ENCODE measurements at regions not wholly inside any gene's neighbourhood (a gene's known extent, or its start where the extent isn't known, plus 50 kb on each side); places are given as distances from the start of the nearest gene placed in this dataset.

DNA sequence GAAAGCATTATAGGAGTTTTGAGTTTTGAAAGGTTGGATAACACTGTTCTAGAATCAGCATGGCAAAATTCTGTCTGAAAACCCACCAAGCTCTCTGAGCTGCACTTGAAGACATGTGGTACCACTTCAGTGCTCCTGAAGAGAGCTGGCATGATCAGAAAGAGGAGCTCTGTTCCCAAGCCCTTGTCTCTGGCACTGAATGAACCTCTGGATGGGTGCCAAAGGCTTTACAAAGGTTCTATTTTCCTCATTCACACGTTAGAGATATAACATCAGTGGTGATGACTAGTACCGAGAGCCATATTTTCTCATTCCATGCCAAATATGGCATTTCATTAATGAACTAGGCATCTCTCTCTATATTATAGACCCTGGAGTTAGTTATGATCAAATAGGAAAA, 301.8 kb upstream of the ID4 start:
- no peaks in the 10 kb centered on the region for H3K9me3 ChIP-seq (ENCODE audit: control insufficient read depth, low read length)
- peaks cover 5% of the 10 kb centered on the region for H3K4me1 ChIP-seq
- H3K79me2 ChIP-seq = no peaks in the 10 kb centered on the region
- H3K27me3 ChIP-seq (ENCODE audit: control insufficient read depth, insufficient read depth, low read length) = no peaks in the 10 kb centered on the region
- H3K9ac ChIP-seq = no peak overlapping the region
- H3K36me3 ChIP-seq (ENCODE audit: control insufficient read depth, insufficient read depth, low read length) = no peaks in the 10 kb centered on the region
- no peak overlapping the region for H3K4me2 ChIP-seq (ENCODE audit: low read length)
- no peak overlapping the region for H3K27ac ChIP-seq
- no peak overlapping the region for H3K4me3 ChIP-seq (ENCODE audit: low read depth, low read length)
- no peak for TF ChIP-seq CTCF (IDR thresholded peaks at IDR 0.05)
- H2AFZ ChIP-seq = no peak overlapping the region

GRCh38 chr6:19536838-19537237, 300.3 kb upstream of the ID4 start:
- no peaks in the 10 kb centered on the region for H3K9me3 ChIP-seq (ENCODE audit: control insufficient read depth, low read length)
- no peaks in the 10 kb centered on the region for H3K27me3 ChIP-seq (ENCODE audit: control insufficient read depth, insufficient read depth, low read length)
- no peaks in the 10 kb centered on the region for H3K79me2 ChIP-seq
- no peak overlapping the region for H3K27ac ChIP-seq
- no peak overlapping the region for H3K4me3 ChIP-seq (ENCODE audit: low read depth, low read length)
- no peak for TF ChIP-seq CTCF (IDR thresholded peaks at IDR 0.05)
- H3K9ac ChIP-seq = no peak overlapping the region
- H3K4me2 ChIP-seq (ENCODE audit: low read length) = no peak overlapping the region
- H2AFZ ChIP-seq = no peak overlapping the region
- peaks cover 5% of the 10 kb centered on the region for H3K4me1 ChIP-seq
- no peaks in the 10 kb centered on the region for H3K36me3 ChIP-seq (ENCODE audit: control insufficient read depth, insufficient read depth, low read length)

- Histone ChIP-seq H3K9ac (no peak overlapping the region), H3K4me2 (ENCODE audit: low read length) (peak overlapping the region; percentile 12), H3K4me3 (ENCODE audit: low read depth, low read length) (peak overlapping the region; percentile 17), H3K27me3 (ENCODE audit: control insufficient read depth, insufficient read depth, low read length) (no peaks in the 10 kb centered on the region), H3K4me1 (peaks cover 5% of the 10 kb centered on the region), H3K9me3 (ENCODE audit: control insufficient read depth, low read length) (no peaks in the 10 kb centered on the region), H3K79me2 (no peaks in the 10 kb centered on the region), H2AFZ (peak overlapping the region; percentile 47), H3K36me3 (ENCODE audit: control insufficient read depth, insufficient read depth, low read length) (no peaks in the 10 kb centered on the region), H3K27ac (peak overlapping the region; percentile 68)
- no peak for TF ChIP-seq CTCF (IDR thresholded peaks at IDR 0.05)
These were observed 299.1 kb upstream of the ID4 start for GRCh38 chr6:19538096-19538495.

GRCh38 chr6:19547507-19547906, 289.7 kb upstream of the ID4 start:
- H3K79me2 ChIP-seq = no peaks in the 10 kb centered on the region
- H3K36me3 ChIP-seq (ENCODE audit: control insufficient read depth, insufficient read depth, low read length) = no peaks in the 10 kb centered on the region
- no peak overlapping the region for H3K9ac ChIP-seq
- no peak for TF ChIP-seq CTCF (IDR thresholded peaks at IDR 0.05)
- no peaks in the 10 kb centered on the region for H3K27me3 ChIP-seq (ENCODE audit: control insufficient read depth, insufficient read depth, low read length)
- H3K9me3 ChIP-seq (ENCODE audit: control insufficient read depth, low read length) = no peaks in the 10 kb centered on the region
- H3K27ac ChIP-seq = no peak overlapping the region
- no peak overlapping the region for H3K4me3 ChIP-seq (ENCODE audit: low read depth, low read length)
- H3K4me2 ChIP-seq (ENCODE audit: low read length) = no peak overlapping the region
- no peak overlapping the region for H2AFZ ChIP-seq
- H3K4me1 ChIP-seq = no peaks in the 10 kb centered on the region

GRCh38 chr6:19549109-19549508, 288.1 kb upstream of the ID4 start:
- Histone ChIP-seq H3K9me3 (ENCODE audit: control insufficient read depth, low read length) (no peaks in the 10 kb centered on the region), H3K27me3 (ENCODE audit: control insufficient read depth, insufficient read depth, low read length) (no peaks in the 10 kb centered on the region), H3K79me2 (no peaks in the 10 kb centered on the region), H2AFZ (no peak overlapping the region), H3K4me1 (peaks cover under 1% of the 10 kb centered on the region), H3K4me3 (ENCODE audit: low read depth, low read length) (no peak overlapping the region), H3K4me2 (ENCODE audit: low read length) (no peak overlapping the region), H3K36me3 (ENCODE audit: control insufficient read depth, insufficient read depth, low read length) (no peaks in the 10 kb centered on the region), H3K9ac (no peak overlapping the region), H3K27ac (no peak overlapping the region)
- no peak for TF ChIP-seq CTCF (IDR thresholded peaks at IDR 0.05)

All from parathyroid adenoma (tissue), 2 donors.